H9 (cell line): ENCODE measurements at regions not wholly inside any gene's neighbourhood (a gene's known extent, or its start where the extent isn't known, plus 50 kb on each side); places are given as distances from the start of the nearest gene placed in this dataset.

Source experiments
- DNase-seq: peaks from one replicate; pipeline ENCODE4 v3.0.0-alpha.2; 2017
- H2AFZ ChIP-seq: one replicate; pipeline ENCODE4 v1.6.1; 2013; ENCODE audit warnings: mild to moderate bottlenecking, low read length, control low read depth, moderate library complexity
- H2AK5ac ChIP-seq: 2 replicates; pipeline ENCODE4 v1.6.1; 2013; ENCODE audit warnings: low read length, control low read depth, mixed read lengths; ENCODE audit not compliant: insufficient read length
- H2BK120ac ChIP-seq: one replicate; pipeline ENCODE4 v1.6.1; 2013; ENCODE audit warnings: low read depth, mild to moderate bottlenecking, low read length, control low read depth, inconsistent platforms; ENCODE audit not compliant: poor library complexity, severe bottlenecking
- H2BK12ac ChIP-seq: 2 replicates; pipeline ENCODE4 v1.6.1; 2013; ENCODE audit warnings: low read length, control low read depth, mixed read lengths, low read depth; ENCODE audit not compliant: insufficient read length
- H2BK15ac ChIP-seq: 2 replicates; pipeline ENCODE4 v1.6.1; 2013; ENCODE audit warnings: low read depth, low read length, control low read depth
- H2BK20ac ChIP-seq: one replicate; pipeline ENCODE4 v1.6.1; 2013; ENCODE audit warnings: low read depth, mild to moderate bottlenecking, low read length, control low read depth, inconsistent platforms; ENCODE audit not compliant: poor library complexity, severe bottlenecking
- H2BK5ac ChIP-seq: 2 replicates; pipeline ENCODE4 v1.6.1; 2013; ENCODE audit warnings: low read length, control low read depth, mixed read lengths; ENCODE audit not compliant: insufficient read length
- H3K14ac ChIP-seq: 2 replicates; pipeline ENCODE4 v1.6.1; 2013; ENCODE audit warnings: low read length, control low read depth; ENCODE audit not compliant: insufficient read depth
- H3K18ac ChIP-seq: 2 replicates; pipeline ENCODE4 v1.6.1; 2013; ENCODE audit warnings: low read depth, mild to moderate bottlenecking, mixed read lengths, low read length, control low read depth; ENCODE audit not compliant: insufficient read length
- H3K23ac ChIP-seq: 2 replicates; pipeline ENCODE4 v1.6.1; 2013; ENCODE audit warnings: low read length, control low read depth, mixed read lengths, low read depth; ENCODE audit not compliant: insufficient read length
- H3K23me2 ChIP-seq: 2 replicates; pipeline ENCODE4 v1.6.1; 2013; ENCODE audit warnings: low read depth, mild to moderate bottlenecking, mixed read lengths, low read length, control low read depth; ENCODE audit not compliant: insufficient read length, poor library complexity, severe bottlenecking
- H3K27ac ChIP-seq: 2 replicates; pipeline ENCODE4 v1.5.1; 2013; ENCODE audit warnings: low read length, control low read depth, mixed read lengths, low read depth; ENCODE audit not compliant: insufficient read length
- H3K27me3 ChIP-seq: 2 replicates; pipeline ENCODE4 v1.6.1; 2013; ENCODE audit warnings: low read length, control low read depth, inconsistent platforms; ENCODE audit not compliant: insufficient read depth
- H3K4ac ChIP-seq: 2 replicates; pipeline ENCODE4 v1.6.1; 2013; ENCODE audit warnings: low read depth, mild to moderate bottlenecking, control low read depth, inconsistent platforms, low read length, moderate library complexity
- H3K4me1 ChIP-seq: 2 replicates; pipeline ENCODE4 v1.6.1; 2013; ENCODE audit warnings: low read length, control low read depth, inconsistent platforms; ENCODE audit not compliant: insufficient read depth
- H3K4me2 ChIP-seq: 2 replicates; pipeline ENCODE4 v1.6.1; 2013; ENCODE audit warnings: low read length, control low read depth, mixed read lengths; ENCODE audit not compliant: insufficient read length, insufficient read depth
- H3K56ac ChIP-seq: 2 replicates; pipeline ENCODE4 v1.6.1; 2013; ENCODE audit warnings: low read depth, mild to moderate bottlenecking, mixed read lengths, low read length, control low read depth; ENCODE audit not compliant: insufficient read length
- H3K79me1 ChIP-seq: 2 replicates; pipeline ENCODE4 v1.6.1; 2013; ENCODE audit warnings: low read depth, mild to moderate bottlenecking, moderate library complexity, low read length, control low read depth, inconsistent platforms; ENCODE audit not compliant: insufficient read depth, poor library complexity, severe bottlenecking
- H3K79me2 ChIP-seq: 2 replicates; pipeline ENCODE4 v1.6.1; 2013; ENCODE audit warnings: low read length, control low read depth, inconsistent platforms; ENCODE audit not compliant: insufficient read depth
- H3K9ac ChIP-seq: 2 replicates; pipeline ENCODE4 v1.6.1; 2013; ENCODE audit warnings: low read length, control low read depth, mixed read lengths; ENCODE audit not compliant: insufficient read length; ENCODE audit errors: extremely low read depth
- H3K9me3 ChIP-seq: one replicate; pipeline ENCODE4 v1.6.1; 2013; ENCODE audit warnings: low read depth, low read length, inconsistent platforms; ENCODE audit not compliant: control insufficient read depth
- H3T11ph ChIP-seq: one replicate; pipeline ENCODE4 v1.6.1; 2013; ENCODE audit warnings: mild to moderate bottlenecking, low read length, control low read depth, inconsistent platforms
- H4K20me1 ChIP-seq: one replicate; pipeline ENCODE4 v1.6.1; 2013; ENCODE audit not compliant: control insufficient read depth, insufficient read length, insufficient read depth
- H4K5ac ChIP-seq: 2 replicates; pipeline ENCODE4 v1.6.1; 2013; ENCODE audit warnings: low read depth, mild to moderate bottlenecking, mixed read lengths, low read length, control low read depth; ENCODE audit not compliant: insufficient read length
- H4K8ac ChIP-seq: replicated peaks from 2 replicates; pipeline ENCODE4 v1.6.1; 2013; ENCODE audit warnings: low read length, control low read depth, mixed read lengths, low read depth; ENCODE audit not compliant: insufficient read length
- H4K91ac ChIP-seq: 2 replicates; pipeline ENCODE4 v1.6.1; 2013; ENCODE audit warnings: low read depth, mild to moderate bottlenecking, moderate library complexity, mixed read lengths, low read length, control low read depth; ENCODE audit not compliant: insufficient read length
- H3K27ac Mint-ChIP-seq, 3 experiments: 2 replicates in 2 of 3; 3 replicates in 1 of 3; pipeline ENCODE4 v1.8.0; 2020 to 2021; ENCODE audit warnings: mixed read lengths in 3 of 3, mild to moderate bottlenecking in 1 of 3, moderate library complexity in 1 of 3
- H3K27me3 Mint-ChIP-seq: 2 replicates; pipeline ENCODE4 v1.8.0; 2021; ENCODE audit warnings: low read depth, mild to moderate bottlenecking, moderate library complexity, mixed read lengths
- H3K36me3 Mint-ChIP-seq, 3 experiments: 2 replicates in 2 of 3; 3 replicates in 1 of 3; pipeline ENCODE4 v1.8.0; 2020 to 2021; ENCODE audit warnings: low read depth in 3 of 3, mixed read lengths in 3 of 3; ENCODE audit not compliant: insufficient read depth in 1 of 3
- H3K4me1 Mint-ChIP-seq, 2 experiments: 2 replicates each; pipeline ENCODE4 v1.8.0; 2020; ENCODE audit warnings: mixed read lengths in 2 of 2
- H3K4me3 Mint-ChIP-seq, 2 experiments: 2 replicates in 1 of 2; 3 replicates in 1 of 2; pipeline ENCODE4 v1.8.0; 2020 to 2021; ENCODE audit warnings: mild to moderate bottlenecking in 2 of 2, mixed read lengths in 2 of 2, moderate library complexity in 1 of 2
- H3K9me3 Mint-ChIP-seq, 2 experiments: 2 replicates in 1 of 2; 3 replicates in 1 of 2; pipeline ENCODE4 v1.8.0; 2020; ENCODE audit warnings: mild to moderate bottlenecking in 2 of 2, mixed read lengths in 2 of 2, moderate library complexity in 1 of 2
- CTCF ChIP-seq: fragments of 200-600 bp; sonication (generic); conservative IDR thresholded peaks from 3 replicates; pipeline ENCODE4 v1.8.0; 2021; ENCODE audit warnings: antibody characterized with exemption, mild to moderate bottlenecking
- WGBS: extraction: QIAGEN DNeasy Blood & Tissue Kit; methylation state at CpG from one replicate; pipeline ENCODE4 v1.1.7; 2013; ENCODE audit warnings: missing lambda C conversion rate, low lambda C conversion rate, mixed read lengths; ENCODE audit not compliant: insufficient read length; ENCODE audit errors: extremely low coverage; 5-methylcytosine and 5-hydroxymethylcytosine counted together

- Histone ChIP-seq H2AFZ (no peak overlapping the region), H3K9ac (no peak overlapping the region), H3K23ac (no peak overlapping the region), H3K23me2 (no peaks in the 10 kb centered on the region), H2AK5ac (no peak overlapping the region), H2BK20ac (no peak overlapping the region), H2BK15ac (no peak overlapping the region), H2BK120ac (no peak overlapping the region), H2BK5ac (no peak overlapping the region), H4K8ac (no peak overlapping the region), H3T11ph (no peak overlapping the region), H3K18ac (no peak overlapping the region), H3K4ac (no peak overlapping the region), H4K20me1 (no peaks in the 10 kb centered on the region), H3K56ac (no peak overlapping the region), H3K79me2 (no peaks in the 10 kb centered on the region), H2BK12ac (no peak overlapping the region), H3K27me3 (no peaks in the 10 kb centered on the region), H3K27ac (no peak overlapping the region), H4K91ac (no peak overlapping the region), H3K9me3 (no peaks in the 10 kb centered on the region), H3K14ac (no peak overlapping the region), H4K5ac (no peak overlapping the region), H3K4me1 (no peaks in the 10 kb centered on the region; the same call in 1 of the 2 replicates), H3K79me1 (no peaks in the 10 kb centered on the region), H3K4me2 (no peak overlapping the region)
- no peaks in the 10 kb centered on the region for H3K36me3 Mint-ChIP-seq
- no peaks in the 10 kb centered on the region for H3K27me3 Mint-ChIP-seq
- H3K9me3 Mint-ChIP-seq, result no peaks in the 10 kb centered on the region
- H3K4me1 Mint-ChIP-seq, result peaks cover 6% of the 10 kb centered on the region in 2 experiments
- no peak for TF ChIP-seq CTCF
- no peak for DNase-seq
- no peak overlapping the region for H3K4me3 Mint-ChIP-seq
- WGBS, result no CpG with 5 or more reads among the region's 4 CpGs
- H3K27ac Mint-ChIP-seq, result no peak overlapping the region
Observed at GRCh38 chr4:11597506-11597905, 168.8 kb upstream of the HS3ST1 start.
